ENCODE measurements at regions not wholly inside any gene's neighbourhood (a gene's known extent, or its start where the extent isn't known, plus 50 kb on each side); places are given as distances from the start of the nearest gene placed in this dataset.
"Not testable (repeated sequence)": the region's sequence is repeated elsewhere in the genome, so short reads cannot be mapped to it uniquely, and the experiment has no call there.

DNA sequence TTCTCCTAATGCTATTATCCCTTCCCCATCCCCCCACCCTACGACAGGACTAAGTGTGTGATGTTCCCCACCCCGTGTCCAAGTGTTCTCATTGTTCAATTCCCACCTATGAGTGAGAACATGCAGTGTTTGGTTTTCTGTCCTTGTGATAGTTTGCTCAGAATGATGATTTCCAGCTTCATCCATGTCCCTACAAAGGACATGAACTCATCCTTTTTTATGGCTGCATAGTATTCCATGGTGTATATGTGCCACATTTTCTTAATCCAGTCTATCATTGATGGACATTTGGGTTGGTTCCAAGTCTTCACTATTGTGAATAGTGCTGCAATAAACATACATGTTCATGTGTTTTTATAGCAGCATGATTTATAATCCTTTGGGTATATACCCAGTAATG lies 183.4 kb downstream of the MSN start:
- TF ChIP-seq EP300 (IDR thresholded peaks at IDR 0.05; ENCODE audit: borderline replicate concordance in 1 of 2, low read depth in 1 of 2, low read length in 1 of 2), result not testable (repeated sequence)
- TF ChIP-seq, protein P1, sequence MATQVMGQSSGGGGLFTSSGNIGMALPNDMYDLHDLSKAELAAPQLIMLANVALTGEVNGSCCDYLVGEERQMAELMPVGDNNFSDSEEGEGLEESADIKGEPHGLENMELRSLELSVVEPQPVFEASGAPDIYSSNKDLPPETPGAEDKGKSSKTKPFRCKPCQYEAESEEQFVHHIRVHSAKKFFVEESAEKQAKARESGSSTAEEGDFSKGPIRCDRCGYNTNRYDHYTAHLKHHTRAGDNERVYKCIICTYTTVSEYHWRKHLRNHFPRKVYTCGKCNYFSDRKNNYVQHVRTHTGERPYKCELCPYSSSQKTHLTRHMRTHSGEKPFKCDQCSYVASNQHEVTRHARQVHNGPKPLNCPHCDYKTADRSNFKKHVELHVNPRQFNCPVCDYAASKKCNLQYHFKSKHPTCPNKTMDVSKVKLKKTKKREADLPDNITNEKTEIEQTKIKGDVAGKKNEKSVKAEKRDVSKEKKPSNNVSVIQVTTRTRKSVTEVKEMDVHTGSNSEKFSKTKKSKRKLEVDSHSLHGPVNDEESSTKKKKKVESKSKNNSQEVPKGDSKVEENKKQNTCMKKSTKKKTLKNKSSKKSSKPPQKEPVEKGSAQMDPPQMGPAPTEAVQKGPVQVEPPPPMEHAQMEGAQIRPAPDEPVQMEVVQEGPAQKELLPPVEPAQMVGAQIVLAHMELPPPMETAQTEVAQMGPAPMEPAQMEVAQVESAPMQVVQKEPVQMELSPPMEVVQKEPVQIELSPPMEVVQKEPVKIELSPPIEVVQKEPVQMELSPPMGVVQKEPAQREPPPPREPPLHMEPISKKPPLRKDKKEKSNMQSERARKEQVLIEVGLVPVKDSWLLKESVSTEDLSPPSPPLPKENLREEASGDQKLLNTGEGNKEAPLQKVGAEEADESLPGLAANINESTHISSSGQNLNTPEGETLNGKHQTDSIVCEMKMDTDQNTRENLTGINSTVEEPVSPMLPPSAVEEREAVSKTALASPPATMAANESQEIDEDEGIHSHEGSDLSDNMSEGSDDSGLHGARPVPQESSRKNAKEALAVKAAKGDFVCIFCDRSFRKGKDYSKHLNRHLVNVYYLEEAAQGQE (IDR thresholded peaks at IDR 0.05; ENCODE audit: low read depth, low read length), result not testable (repeated sequence)
